Fibroblast of skin of left quadriceps (primary cell): ENCODE measurements at regions not wholly inside any gene's neighbourhood (a gene's known extent, or its start where the extent isn't known, plus 50 kb on each side); places are given as distances from the start of the nearest gene placed in this dataset.

ENCODE experiments used
- DNase-seq, 2 experiments: peaks; one replicate each; pipeline ENCODE4 v3.0.0-alpha.2; 2013; ENCODE audit warnings: low read depth in 2 of 2

DNA sequence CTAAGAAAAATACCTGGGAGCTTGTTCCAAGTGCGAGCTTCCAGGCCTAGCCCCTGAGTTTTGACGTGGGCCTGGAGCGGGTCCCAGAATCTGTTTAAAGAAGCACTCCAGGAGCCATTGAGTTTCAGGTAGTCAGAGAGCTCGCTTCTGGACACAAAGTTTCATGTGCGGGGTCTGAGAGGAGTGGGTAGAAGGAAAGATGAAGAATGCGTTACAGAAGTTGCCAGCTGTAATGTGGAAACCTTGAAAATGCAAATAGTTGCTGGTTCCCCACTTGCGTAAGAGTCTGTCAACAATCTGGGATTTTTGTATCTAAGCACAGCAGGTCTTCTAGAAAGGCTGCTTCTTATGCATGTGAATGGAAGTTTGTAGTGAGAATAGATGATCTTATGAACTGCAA lies 77.5 kb upstream of the CLCN4 start:
- peak in 1 of 2 experiments; percentile 12 for DNase-seq

DNA sequence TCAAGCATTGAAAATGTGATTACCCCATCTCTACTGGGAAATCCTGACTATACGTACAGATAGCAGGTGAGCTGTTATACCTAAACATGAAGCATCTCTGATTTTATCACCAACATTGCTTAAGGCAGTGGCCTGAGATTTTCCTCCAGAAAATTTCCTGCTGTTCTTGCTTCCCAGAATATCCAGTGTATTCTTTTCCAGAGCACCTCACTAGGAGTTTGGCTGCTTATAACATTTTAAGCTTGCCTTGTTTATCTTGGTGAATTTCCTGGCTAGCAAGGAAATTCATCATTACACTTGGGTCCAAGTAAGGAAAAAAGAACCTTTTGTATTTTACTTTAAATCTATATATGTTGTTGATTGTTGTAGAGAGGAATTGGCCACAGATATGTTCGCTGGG lies 73.0 kb upstream of the CLCN4 start:
- no peak for DNase-seq

DNA sequence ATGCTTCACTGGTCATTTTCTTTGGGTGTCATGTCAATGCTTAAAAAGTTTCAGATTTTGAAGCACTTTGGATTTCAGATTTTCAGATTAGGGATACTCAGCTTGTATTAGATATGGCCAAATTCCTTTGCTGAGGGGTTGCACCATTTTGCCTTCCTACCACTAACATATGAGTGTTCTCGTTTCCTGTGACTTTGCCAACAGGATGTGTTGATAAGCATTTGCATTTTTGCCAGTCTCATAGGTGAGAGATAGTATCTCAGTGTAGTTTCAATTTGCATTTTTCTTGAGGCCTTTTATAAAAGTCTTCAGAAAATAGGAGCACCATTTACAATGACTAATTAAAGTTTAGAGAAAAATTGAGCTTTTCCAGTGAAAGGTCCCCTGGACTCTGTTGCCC lies 71.6 kb upstream of the CLCN4 start:
- no peak for DNase-seq

DNA sequence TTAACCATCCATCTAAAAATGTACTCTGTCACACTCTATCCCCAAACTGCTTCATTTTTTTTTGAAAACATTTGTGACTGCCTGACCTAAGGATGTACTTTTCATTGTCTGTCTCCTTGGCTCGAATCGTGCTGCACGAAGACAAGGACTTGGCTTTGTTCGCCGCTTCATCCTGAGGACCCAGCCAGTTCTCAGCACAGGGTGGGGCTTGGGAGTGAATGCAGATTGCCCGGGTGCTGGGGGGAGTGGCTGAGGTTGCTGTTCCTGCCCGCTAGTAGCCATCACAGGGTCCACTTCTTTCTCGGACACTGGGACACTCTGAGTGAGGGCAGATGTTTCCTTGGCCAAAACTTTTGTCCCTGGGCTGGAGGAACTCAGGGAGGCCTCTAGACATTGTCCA lies 70.1 kb upstream of the CLCN4 start:
- DNase-seq: no peak

DNA sequence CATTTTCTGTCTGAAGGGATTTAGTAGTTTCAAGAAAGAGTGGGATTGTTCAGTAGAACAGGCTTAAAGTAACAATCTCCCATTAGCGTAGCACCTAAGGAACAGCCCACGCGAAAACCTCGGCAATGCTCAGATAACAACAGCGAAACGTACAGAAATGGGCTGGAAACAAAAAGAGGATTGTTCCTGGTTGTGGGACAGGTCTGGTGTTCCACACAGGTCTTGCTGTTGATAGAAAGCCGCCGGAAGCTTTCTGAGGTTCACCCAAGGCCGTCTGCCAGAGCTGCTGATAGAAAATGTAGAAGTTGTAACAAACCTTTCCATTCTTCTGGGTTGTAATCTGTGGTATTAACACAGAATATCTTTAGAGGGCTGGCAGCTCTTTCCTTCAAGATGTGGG lies 69.4 kb upstream of the CLCN4 start:
- DNase-seq: no peak

DNA sequence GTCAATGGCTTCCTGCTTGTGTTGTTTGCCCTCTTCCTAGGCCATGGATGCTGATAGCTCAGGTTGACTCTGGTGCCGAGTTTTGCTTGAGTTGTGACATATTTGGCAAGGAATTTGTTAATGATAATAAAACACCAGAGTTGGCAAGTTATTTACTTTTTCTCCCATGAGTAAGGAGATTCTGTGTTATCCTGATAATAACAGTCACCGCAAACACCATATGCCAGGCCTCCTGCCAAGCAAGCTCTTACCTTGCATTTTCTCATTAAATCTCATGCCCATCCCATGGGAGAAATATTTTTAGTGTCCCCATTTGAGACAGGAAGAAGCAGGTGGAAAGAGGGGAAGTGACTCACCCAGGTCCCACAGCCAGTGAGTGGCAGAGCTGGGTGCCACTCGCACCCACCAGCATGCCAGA lies 67.4 kb upstream of the CLCN4 start:
- DNase-seq: no peak

DNA sequence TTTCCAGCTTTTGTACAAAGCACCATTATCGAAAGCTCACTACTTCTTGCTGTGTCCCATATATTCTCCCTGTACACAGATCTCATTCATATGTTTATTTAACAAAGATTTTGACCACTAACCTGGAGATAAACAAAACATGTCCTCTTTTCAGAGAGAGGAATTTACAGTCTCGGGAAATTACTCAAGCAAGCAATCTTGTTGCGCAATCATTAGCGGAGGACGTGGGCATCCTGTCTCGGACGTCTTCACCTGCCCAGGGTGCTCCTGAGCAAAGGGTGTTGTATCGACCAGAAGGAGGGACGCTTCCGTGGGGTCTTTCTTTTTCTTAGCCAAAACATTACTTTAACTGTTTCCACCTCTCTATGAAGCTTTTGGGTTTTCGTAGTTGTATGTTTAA lies 66.5 kb upstream of the CLCN4 start:
- no peak for DNase-seq

DNA sequence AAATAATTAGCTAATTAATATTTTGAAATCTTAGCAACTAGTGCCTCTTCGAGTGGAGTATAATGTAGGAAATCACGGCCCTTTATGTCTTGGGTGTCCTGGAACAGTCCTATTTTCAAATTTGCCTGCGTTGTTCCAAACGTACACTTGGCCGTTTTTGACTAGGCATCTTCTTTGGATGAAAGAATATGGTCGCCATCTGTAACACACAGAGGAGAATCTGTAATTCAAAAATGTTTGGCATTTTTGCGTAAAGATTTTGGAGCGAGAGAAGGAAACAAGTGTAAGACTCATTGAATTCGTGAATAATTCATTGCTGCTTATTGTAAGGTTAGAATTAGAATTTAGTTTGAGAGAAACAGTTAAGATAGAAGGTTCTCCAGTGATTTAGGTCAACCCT lies 61.5 kb upstream of the CLCN4 start:
- DNase-seq: no peak

DNA sequence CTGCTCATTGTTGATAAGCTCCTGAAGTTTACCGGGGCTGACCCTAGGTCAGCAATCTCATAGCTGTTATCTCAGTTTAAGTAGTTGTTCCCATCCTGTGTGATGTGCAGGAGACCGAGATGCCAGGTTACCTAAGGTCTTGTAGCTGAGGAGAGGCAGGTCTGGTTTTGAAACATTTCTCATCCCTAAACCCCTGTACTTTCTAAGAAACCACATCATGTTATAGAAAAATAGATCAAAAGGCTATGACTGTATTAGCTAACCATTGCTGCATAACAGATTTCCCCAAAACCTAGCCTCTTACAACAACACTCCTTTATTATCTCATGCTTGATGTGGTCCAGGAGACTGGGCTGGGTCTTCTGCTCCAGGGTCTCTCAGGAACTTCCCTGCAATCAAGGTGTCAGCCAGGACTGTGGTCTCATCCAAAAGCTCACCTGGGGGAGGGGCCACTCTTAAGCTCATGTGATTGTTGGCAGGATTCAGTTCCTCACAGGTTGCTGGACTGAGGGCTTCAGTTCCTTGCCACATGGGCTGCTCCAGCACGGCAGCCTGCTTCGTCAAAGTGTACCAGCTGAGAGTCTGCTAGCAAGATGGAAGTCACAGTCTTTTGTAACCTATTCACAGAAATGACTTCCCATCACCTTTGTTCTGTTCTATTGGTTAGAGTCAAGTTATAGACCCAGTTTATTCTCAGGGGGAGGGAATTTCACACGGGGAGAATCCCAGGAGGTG lies 60.9 kb upstream of the CLCN4 start:
- no peak for DNase-seq

DNA sequence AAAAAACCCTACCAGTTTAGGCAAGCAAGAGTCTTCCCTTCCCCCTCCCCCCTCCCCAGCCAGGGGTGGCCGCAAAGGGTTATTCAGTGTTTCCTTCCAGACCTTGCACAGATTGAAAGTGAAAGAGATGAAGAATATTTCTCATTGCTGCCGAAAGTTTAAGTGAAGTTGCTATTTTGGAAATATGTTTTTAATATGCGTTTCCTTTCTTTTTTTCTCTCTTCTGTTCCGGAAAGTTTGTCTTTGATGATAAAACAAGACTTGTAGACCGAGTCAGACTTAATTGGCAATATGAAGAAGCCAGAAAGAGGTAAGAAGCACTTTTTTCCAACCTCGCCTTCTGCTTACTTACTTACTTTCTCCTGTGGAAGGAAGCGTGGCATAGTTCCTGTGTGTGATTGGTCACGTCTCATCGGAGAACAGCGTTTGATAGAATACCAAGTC lies 58.5 kb upstream of the CLCN4 start:
- no peak for DNase-seq

DNA sequence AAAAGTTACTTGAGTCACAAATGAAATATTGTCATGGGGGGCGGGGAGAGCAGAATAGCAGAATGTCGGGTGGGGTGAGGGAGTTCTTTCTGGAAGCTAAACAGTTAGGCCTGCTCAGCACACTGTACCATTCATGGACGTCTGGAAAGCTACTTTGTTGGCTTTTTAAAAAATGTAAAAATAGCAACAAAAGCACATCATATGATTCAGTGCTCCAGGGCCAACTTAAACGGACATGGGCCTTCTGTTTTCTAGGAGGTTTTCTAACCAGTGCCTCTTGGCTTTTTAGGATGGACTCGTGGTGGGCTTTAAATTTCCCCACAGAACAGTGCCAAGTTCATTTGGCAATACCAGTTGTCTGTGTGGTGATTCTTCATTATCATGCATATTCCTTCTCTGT lies 57.4 kb upstream of the CLCN4 start:
- DNase-seq: no peak

DNA sequence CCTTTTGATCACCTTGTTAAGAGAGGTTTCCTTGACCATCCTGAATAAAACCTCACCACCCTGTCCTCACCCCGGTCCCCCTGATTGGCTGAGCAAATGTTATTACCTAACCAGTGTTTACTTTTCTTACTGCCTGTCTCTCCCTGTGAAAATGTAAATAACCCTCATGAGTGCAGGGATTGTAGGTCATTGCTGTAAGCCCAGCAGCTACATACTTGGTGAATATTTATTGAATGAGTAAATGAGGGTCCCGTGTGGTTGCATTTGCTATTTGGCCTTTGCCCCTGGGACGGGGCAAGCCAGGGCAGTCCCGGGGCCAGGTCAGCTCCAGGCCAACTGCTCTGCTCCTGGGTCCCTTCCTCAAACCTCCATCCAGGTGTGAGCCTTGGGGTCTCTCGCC lies 55.5 kb upstream of the CLCN4 start:
- no peak for DNase-seq

DNA sequence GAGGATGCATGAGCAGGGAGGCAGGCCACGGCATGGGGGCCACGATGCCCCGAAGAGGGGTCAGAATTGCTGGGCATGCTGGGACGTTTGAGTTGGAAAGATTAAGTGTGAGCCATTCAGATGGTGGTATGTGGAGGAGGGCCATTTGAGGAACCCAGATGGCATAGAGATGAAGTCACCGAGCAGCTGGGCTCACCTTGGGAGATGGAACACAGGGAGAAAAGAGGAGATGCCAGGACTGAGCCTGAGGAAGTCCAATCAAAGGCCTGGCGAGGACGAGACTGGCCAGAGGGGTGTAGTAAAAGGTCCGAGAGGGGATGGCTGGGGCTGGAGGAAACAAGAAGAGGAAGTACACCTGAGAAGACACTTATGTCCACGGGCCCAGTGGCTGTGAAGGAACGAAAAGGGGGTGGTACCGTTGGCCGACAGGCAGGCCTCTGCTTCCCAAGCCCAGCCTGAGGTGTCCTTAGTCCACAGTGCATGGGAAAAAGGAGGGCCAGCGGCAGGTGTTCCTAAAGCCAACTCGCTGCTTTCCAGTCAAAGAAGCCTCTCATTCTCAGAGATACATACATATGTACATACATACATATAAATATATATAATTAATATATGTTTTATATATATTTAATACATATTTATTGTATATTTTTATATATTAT lies 54.6 kb upstream of the CLCN4 start:
- no peak for DNase-seq

DNA sequence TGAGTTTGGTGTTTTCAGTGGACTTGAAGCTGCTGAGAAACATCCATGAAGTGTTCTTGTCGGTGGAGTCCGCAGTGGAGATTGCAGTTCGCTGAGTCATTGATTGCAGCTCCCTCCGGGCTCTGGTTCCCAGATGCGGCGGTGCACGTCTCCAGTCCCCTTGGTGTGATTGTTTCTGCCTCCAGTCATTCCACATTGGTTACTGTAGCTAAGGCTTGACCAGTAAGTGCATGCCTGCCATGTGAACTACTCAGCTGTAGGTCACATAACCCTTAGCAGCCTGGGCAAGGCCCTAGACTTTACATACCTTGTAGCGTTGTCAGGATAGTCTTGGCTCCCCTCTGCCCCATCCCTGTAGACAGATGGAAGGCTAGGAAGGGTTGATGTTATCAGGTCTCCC lies 53.8 kb upstream of the CLCN4 start:
- DNase-seq: peak in 1 of 2 experiments; percentile 40

DNA sequence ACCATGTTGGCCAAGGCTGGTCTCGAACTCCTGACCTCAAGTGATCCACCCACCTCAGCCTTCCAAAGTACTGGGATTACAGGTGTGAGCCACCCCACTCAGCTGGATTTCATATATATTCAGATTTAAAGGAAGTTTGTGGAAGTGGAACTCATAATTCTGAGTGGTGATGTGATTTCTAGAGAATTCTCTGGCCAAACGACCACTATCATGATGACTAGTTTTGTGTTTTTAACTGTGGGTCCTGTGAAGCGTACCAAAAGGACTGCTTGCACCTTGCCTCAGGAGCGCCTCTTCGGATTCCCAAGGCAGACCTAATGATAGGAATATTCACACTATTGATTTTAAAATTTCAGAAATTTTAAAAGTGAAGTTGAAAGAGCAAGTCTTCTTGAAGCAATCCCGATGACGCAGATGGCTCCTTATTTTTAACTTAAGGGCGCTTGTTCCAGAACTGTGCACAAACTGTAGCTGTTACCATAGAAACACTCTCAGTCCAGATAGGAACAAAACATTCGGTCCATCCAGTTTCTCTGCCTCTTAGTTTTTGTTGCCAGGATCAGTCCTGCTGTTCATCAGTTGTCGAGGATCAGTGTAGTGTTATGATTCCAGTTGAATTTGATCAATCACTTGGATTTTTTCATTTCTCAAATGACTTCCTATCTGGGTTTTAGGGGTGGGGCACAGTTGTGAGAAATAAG lies 51.7 kb upstream of the CLCN4 start:
- no peak for DNase-seq

DNA sequence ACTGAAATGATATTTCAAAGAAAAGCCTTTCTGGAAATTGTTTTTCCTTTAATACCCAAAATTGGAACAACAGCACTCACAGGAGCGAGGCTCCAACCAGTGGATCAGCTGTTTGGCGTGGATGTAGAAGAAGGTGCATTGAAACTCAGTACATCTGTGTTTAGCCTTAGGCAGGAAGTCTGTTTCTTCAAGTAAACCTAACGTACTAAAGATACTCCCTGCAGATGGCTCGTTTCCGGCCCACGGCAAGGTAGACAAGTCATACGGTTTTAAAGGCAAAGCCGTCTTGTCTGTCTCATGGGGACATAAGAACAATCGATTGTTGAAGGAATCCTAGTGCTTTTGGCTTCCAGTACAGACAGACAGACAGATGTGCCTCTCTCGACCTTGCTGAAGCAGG lies 50.0 kb upstream of the CLCN4 start:
- no peak for DNase-seq
